ENCODE measurements at regions not wholly inside any gene's neighbourhood (a gene's known extent, or its start where the extent isn't known, plus 50 kb on each side); places are given as distances from the start of the nearest gene placed in this dataset.

DNA sequence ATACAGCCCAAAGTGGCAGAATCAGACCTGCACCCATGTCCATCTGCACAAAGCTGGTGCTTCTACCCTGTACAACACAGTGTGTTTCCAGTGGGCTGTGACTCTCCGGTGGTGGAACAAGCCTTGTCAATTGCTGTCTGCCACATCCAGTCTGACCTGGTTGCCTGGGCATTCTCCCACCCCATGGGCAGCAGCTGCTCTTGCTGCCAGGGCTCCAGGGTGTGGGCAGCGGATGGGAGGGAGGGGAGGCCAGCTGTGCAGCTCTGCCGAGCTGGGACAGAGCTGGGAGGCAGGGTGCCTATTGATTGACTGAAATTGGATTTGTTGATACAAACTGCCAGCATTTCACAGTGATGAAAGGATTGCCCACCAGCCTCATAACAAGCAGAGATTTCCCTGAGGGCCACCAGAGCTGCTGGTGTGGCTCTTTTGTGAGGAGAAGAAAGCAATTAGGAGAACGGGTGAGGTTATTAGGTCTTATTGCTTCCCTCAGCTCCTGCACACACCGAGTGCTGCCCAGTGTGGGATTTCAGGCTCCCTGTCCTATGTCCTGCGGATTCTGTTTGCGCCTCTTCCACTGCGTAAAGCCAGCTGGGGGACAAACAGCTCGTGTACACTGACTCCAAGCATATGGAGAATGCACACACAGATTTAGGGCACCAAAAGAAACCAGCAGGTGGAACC, 150.8 kb downstream of the NRN1 start:
- in situ Hi-C loops (cut with HindIII; ENCODE audit: low pct_ligation_motif_present, low sequenced_read_pairs) = no loop called here
- no peak for DNase-seq
- Histone ChIP-seq H3K27ac (no peak overlapping the region), H3K36me3 (replicated peaks) (no peaks in the 10 kb centered on the region), H3K27me3 (replicated peaks) (no peaks in the 10 kb centered on the region), H3K4me3 (ENCODE audit: low read depth, low read length) (no peak overlapping the region)
- TF ChIP-seq, protein P1, sequence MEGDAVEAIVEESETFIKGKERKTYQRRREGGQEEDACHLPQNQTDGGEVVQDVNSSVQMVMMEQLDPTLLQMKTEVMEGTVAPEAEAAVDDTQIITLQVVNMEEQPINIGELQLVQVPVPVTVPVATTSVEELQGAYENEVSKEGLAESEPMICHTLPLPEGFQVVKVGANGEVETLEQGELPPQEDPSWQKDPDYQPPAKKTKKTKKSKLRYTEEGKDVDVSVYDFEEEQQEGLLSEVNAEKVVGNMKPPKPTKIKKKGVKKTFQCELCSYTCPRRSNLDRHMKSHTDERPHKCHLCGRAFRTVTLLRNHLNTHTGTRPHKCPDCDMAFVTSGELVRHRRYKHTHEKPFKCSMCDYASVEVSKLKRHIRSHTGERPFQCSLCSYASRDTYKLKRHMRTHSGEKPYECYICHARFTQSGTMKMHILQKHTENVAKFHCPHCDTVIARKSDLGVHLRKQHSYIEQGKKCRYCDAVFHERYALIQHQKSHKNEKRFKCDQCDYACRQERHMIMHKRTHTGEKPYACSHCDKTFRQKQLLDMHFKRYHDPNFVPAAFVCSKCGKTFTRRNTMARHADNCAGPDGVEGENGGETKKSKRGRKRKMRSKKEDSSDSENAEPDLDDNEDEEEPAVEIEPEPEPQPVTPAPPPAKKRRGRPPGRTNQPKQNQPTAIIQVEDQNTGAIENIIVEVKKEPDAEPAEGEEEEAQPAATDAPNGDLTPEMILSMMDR (IDR thresholded peaks at IDR 0.05; ENCODE audit: low read depth, low read length, missing control alignments) = no peak

DNA sequence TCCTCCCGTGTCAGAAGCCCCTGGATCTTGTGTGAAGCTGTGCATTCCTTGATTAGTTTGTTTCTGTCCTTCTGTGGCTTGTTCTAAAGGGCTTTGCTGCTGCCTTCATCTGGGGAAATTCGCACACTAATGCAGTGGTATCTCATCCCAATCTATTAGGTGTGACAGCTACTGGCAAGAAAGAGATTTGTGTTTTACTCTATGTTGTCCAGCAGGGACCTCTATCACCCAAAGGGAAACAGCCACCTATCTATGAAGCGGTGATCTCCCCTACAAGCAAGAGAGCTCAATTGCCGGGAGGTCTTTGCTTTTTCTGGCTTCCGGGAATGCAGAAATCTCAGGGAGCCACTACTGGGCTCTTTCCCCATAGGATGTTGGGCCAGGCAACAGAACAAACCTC, 151.8 kb downstream of the NRN1 start:
- no peak overlapping the region for H3K27ac ChIP-seq
- DNase-seq = no peak
- no peaks in the 10 kb centered on the region for H3K36me3 ChIP-seq (replicated peaks)
- TF ChIP-seq, protein P1 (IDR thresholded peaks at IDR 0.05; ENCODE audit: low read depth, low read length, missing control alignments) = no peak
- H3K4me3 ChIP-seq (ENCODE audit: low read depth, low read length) = no peak overlapping the region
- in situ Hi-C loops (cut with HindIII; ENCODE audit: low pct_ligation_motif_present, low sequenced_read_pairs) = no loop called here
- peaks cover 3% of the 10 kb centered on the region for H3K27me3 ChIP-seq (replicated peaks)

DNA sequence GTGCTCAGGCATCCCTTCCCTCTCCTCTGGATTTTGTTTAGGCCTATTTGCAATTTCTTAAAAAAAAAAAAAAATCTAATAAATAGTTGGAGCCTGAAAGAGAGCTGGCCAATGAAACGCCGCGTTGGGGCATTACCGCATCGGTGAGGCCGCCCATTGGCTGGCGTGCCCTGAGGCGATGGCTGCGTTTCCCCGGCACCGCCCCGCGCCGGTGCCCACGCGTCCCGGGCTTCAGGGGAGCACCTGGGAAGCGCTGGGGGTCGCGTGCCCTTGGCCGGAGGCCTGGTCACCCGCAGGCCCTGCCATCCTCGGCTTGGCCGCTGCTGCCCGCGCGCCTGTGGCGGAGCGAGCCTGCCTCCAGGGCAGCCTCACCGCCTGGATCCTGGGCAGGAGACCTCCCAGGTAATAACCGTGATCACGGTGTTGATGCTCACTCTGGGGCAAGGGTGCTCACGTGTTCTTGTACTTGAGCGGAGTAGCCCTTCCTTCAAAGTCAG, 155.4 kb downstream of the NRN1 start:
- H3K36me3 ChIP-seq (replicated peaks) = no peaks in the 10 kb centered on the region
- H3K4me3 ChIP-seq (ENCODE audit: low read depth, low read length) = peak overlapping the region; percentile 47
- DNase-seq = peak; percentile 34
- peaks cover 3% of the 10 kb centered on the region for H3K27me3 ChIP-seq (replicated peaks)
- H3K27ac ChIP-seq = no peak overlapping the region
- in situ Hi-C loops (cut with HindIII; ENCODE audit: low pct_ligation_motif_present, low sequenced_read_pairs) = no loop called here
- TF ChIP-seq, protein P1 (IDR thresholded peaks at IDR 0.05; ENCODE audit: low read depth, low read length, missing control alignments) = no peak

DNA sequence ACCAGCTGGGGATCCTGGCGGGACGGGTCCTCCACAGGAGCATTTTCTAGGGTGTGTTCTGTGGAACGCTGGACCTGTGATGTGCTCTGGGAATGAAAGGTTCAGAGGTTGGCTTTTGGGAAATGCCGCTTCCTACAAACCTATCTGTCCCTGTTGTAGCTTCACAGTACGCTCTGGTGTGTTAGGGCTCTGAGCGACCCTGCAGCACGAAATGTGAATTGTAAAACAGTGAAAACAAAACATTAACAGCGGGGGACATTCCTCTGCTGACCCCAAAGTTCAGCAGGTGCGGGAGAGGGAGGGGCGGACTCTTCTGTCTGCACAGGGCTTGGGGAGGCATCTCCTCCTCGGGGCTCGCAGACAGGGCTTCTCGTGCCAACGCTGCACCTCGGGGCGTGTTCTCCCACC, 155.9 kb downstream of the NRN1 start:
- H3K36me3 ChIP-seq (replicated peaks) = no peaks in the 10 kb centered on the region
- in situ Hi-C loops (cut with HindIII; ENCODE audit: low pct_ligation_motif_present, low sequenced_read_pairs) = no loop called here
- TF ChIP-seq, protein P1 (IDR thresholded peaks at IDR 0.05; ENCODE audit: low read depth, low read length, missing control alignments) = no peak
- peak overlapping the region; percentile 47 for H3K4me3 ChIP-seq (ENCODE audit: low read depth, low read length)
- H3K27ac ChIP-seq = no peak overlapping the region
- H3K27me3 ChIP-seq (replicated peaks) = peaks cover 3% of the 10 kb centered on the region
- no peak for DNase-seq

- Histone ChIP-seq H3K27me3 (replicated peaks) (peaks cover 3% of the 10 kb centered on the region), H3K4me3 (ENCODE audit: low read depth, low read length) (no peak overlapping the region), H3K36me3 (replicated peaks) (no peaks in the 10 kb centered on the region), H3K27ac (no peak overlapping the region)
- in situ Hi-C loops (cut with HindIII; ENCODE audit: low pct_ligation_motif_present, low sequenced_read_pairs) = no loop called here
- DNase-seq = no peak
- TF ChIP-seq, protein P1 (IDR thresholded peaks at IDR 0.05; ENCODE audit: low read depth, low read length, missing control alignments) = no peak
Measured at GRCh38 chr6:5846889-5847288, 159.8 kb downstream of the NRN1 start.

GRCh38 chr6:5846335-5846734, 160.4 kb downstream of the NRN1 start:
- Histone ChIP-seq H3K27ac (no peak overlapping the region), H3K4me3 (ENCODE audit: low read depth, low read length) (no peak overlapping the region), H3K27me3 (replicated peaks) (peaks cover 3% of the 10 kb centered on the region), H3K36me3 (replicated peaks) (no peaks in the 10 kb centered on the region)
- in situ Hi-C loops (cut with HindIII; ENCODE audit: low pct_ligation_motif_present, low sequenced_read_pairs) = no loop called here
- no peak for DNase-seq
- TF ChIP-seq, protein P1 (IDR thresholded peaks at IDR 0.05; ENCODE audit: low read depth, low read length, missing control alignments) = no peak
